Mesothelial cell of epicardium (in vitro differentiated cells): ENCODE measurements at regions not wholly inside any gene's neighbourhood (a gene's known extent, or its start where the extent isn't known, plus 50 kb on each side); places are given as distances from the start of the nearest gene placed in this dataset.
"Not testable (repeated sequence)": the region's sequence is repeated elsewhere in the genome, so short reads cannot be mapped to it uniquely, and the experiment has no call there.

Experiments
- DNase-seq, 2 experiments: peaks; one replicate each; pipeline ENCODE4 v3.0.0; 2021; ENCODE audit warnings: low spot score in 2 of 2; ENCODE audit not compliant: unreplicated experiment in 2 of 2
- H3K27ac Mint-ChIP-seq: 2 replicates; pipeline ENCODE4 v1.8.0; 2021; ENCODE audit warnings: mixed read lengths
- H3K27me3 Mint-ChIP-seq: 2 replicates; pipeline ENCODE4 v1.8.0; 2021; ENCODE audit warnings: low read depth, mixed read lengths
- H3K36me3 Mint-ChIP-seq: 2 replicates; pipeline ENCODE4 v1.8.0; 2021; ENCODE audit warnings: mixed read lengths
- H3K4me1 Mint-ChIP-seq: 2 replicates; pipeline ENCODE4 v1.8.0; 2021; ENCODE audit warnings: mixed read lengths
- H3K4me3 Mint-ChIP-seq: 2 replicates; pipeline ENCODE4 v1.8.0; 2021; ENCODE audit warnings: mild to moderate bottlenecking, moderate library complexity, mixed read lengths
- H3K9me3 Mint-ChIP-seq: 2 replicates; pipeline ENCODE4 v1.8.0; 2021; ENCODE audit warnings: mixed read lengths
- CTCF ChIP-seq: fragments of 200-600 bp; sonication (generic); IDR thresholded peaks from one replicate; pipeline ENCODE4 v1.5.0; 2021; ENCODE audit warnings: antibody characterized with exemption; ENCODE audit not compliant: unreplicated experiment

- H3K4me1 Mint-ChIP-seq, result peaks cover 2% of the 10 kb centered on the region
- H3K9me3 Mint-ChIP-seq, result no peaks in the 10 kb centered on the region
- H3K4me3 Mint-ChIP-seq, result no peak overlapping the region
- no peaks in the 10 kb centered on the region for H3K36me3 Mint-ChIP-seq
- no peak for DNase-seq
- H3K27me3 Mint-ChIP-seq, result no peaks in the 10 kb centered on the region
- no peak overlapping the region for H3K27ac Mint-ChIP-seq
- no peak for TF ChIP-seq CTCF
Measured at GRCh38 chr12:114605918-114606317, 78.1 kb downstream of the TBX3 start.

GRCh38 chr12:114604606-114605005 is 79.4 kb downstream of the TBX3 start:
- Mint-ChIP-seq H3K4me3 (no peak overlapping the region), H3K4me1 (peaks cover 2% of the 10 kb centered on the region), H3K36me3 (no peaks in the 10 kb centered on the region), H3K27ac (no peak overlapping the region), H3K9me3 (peaks cover 5% of the 10 kb centered on the region), H3K27me3 (no peaks in the 10 kb centered on the region)
- DNase-seq, result no peak
- no peak for TF ChIP-seq CTCF

GRCh38 chr12:114600584-114600983 is 83.4 kb downstream of the TBX3 start:
- H3K36me3 Mint-ChIP-seq, H3K4me1 Mint-ChIP-seq, DNase-seq, H3K4me3 Mint-ChIP-seq, H3K27me3 Mint-ChIP-seq, H3K27ac Mint-ChIP-seq: not testable (repeated sequence)
- peaks cover 14% of the 10 kb centered on the region for H3K9me3 Mint-ChIP-seq

GRCh38 chr12:114598111-114598510 is 85.9 kb downstream of the TBX3 start:
- H3K27ac Mint-ChIP-seq, result no peak overlapping the region

GRCh38 chr12:114592946-114593345 is 91.0 kb downstream of the TBX3 start:
- Mint-ChIP-seq H3K36me3 (no peaks in the 10 kb centered on the region), H3K4me3 (no peak overlapping the region), H3K9me3 (peaks cover 15% of the 10 kb centered on the region), H3K4me1 (peaks cover 9% of the 10 kb centered on the region), H3K27ac (no peak overlapping the region), H3K27me3 (no peaks in the 10 kb centered on the region)
- TF ChIP-seq CTCF, result no peak
- DNase-seq, result no peak

More at GRCh38 chr12:114598111-114598510, 85.9 kb downstream of the TBX3 start:
- Mint-ChIP-seq H3K4me3 (no peak overlapping the region), H3K4me1 (no peaks in the 10 kb centered on the region), H3K27me3 (no peaks in the 10 kb centered on the region), H3K36me3 (no peaks in the 10 kb centered on the region), H3K9me3 (peaks cover 15% of the 10 kb centered on the region)
- no peak for DNase-seq
- no peak for TF ChIP-seq CTCF

GRCh38 chr12:114588061-114588460 is 95.9 kb downstream of the TBX3 start:
- no peak for TF ChIP-seq CTCF
- H3K36me3 Mint-ChIP-seq, result peaks cover 3% of the 10 kb centered on the region
- no peak overlapping the region for H3K4me3 Mint-ChIP-seq

More at GRCh38 chr12:114588061-114588460, 95.9 kb downstream of the TBX3 start:
- Mint-ChIP-seq H3K27ac (peak overlapping the region; percentile 58), H3K9me3 (peaks cover 17% of the 10 kb centered on the region), H3K4me1 (peaks cover 16% of the 10 kb centered on the region), H3K27me3 (no peaks in the 10 kb centered on the region)
- no peak for DNase-seq
